ENCODE measurements at regions not wholly inside any gene's neighbourhood (a gene's known extent, or its start where the extent isn't known, plus 50 kb on each side); places are given as distances from the start of the nearest gene placed in this dataset.

GRCh38 chr7:17429579-17429978 lies 131.1 kb downstream of the AHR start:
- no peak overlapping the region for H3K4me3 ChIP-seq (ENCODE audit: low read depth, low read length)
- TF ChIP-seq MYC (IDR thresholded peaks at IDR 0.05; ENCODE audit: low read depth, low read length) (no peak), CTCF (IDR thresholded peaks at IDR 0.05; ENCODE audit: low read depth, low read length) (no peak), POLR2A (IDR thresholded peaks at IDR 0.05; ENCODE audit: extremely low read depth, insufficient read length) (no peak)
- TF ChIP-seq, protein P1, sequence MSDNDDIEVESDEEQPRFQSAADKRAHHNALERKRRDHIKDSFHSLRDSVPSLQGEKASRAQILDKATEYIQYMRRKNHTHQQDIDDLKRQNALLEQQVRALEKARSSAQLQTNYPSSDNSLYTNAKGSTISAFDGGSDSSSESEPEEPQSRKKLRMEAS (IDR thresholded peaks at IDR 0.05; ENCODE audit: low read depth, low read length) = no peak
- no peak for DNase-seq (ENCODE audit: low read depth)

DNA sequence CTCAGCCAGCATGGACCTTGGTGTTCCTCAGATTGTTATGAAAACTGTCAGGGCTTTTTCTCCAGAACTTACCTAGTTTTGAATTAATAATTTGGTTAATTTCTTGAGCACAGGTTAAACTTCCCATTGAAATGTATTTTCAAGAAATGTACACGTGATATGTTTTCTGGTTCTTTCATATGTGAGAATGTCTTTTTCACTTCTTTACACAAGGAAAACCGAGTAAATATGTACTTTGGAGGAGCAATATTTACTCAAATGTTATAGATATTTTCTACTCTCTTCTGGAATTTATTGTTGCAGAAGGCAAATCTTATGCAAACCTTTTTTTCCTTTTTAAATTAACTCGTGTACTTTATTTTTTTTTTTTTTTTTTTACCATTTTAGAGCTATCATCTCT lies 134.3 kb downstream of the AHR start:
- TF ChIP-seq MYC (IDR thresholded peaks at IDR 0.05; ENCODE audit: low read depth, low read length) (no peak), POLR2A (IDR thresholded peaks at IDR 0.05; ENCODE audit: extremely low read depth, insufficient read length) (no peak), CTCF (IDR thresholded peaks at IDR 0.05; ENCODE audit: low read depth, low read length) (no peak)
- TF ChIP-seq, protein P1 (IDR thresholded peaks at IDR 0.05; ENCODE audit: low read depth, low read length) = no peak
- no peak for DNase-seq (ENCODE audit: low read depth)
- H3K4me3 ChIP-seq (ENCODE audit: low read depth, low read length) = no peak overlapping the region

- H3K4me3 ChIP-seq (ENCODE audit: low read depth, low read length) = no peak overlapping the region
- DNase-seq (ENCODE audit: low read depth) = no peak
- TF ChIP-seq, protein P1 (IDR thresholded peaks at IDR 0.05; ENCODE audit: low read depth, low read length) = no peak
- TF ChIP-seq MYC (IDR thresholded peaks at IDR 0.05; ENCODE audit: low read depth, low read length) = no peak
- no peak for TF ChIP-seq POLR2A (IDR thresholded peaks at IDR 0.05; ENCODE audit: extremely low read depth, insufficient read length)
- no peak for TF ChIP-seq CTCF (IDR thresholded peaks at IDR 0.05; ENCODE audit: low read depth, low read length)
These were observed 135.7 kb downstream of the AHR start for GRCh38 chr7:17434191-17434590.

GRCh38 chr7:17434841-17435692 lies 136.6 kb downstream of the AHR start:
- no peak for DNase-seq (ENCODE audit: low read depth)
- no peak for TF ChIP-seq POLR2A (IDR thresholded peaks at IDR 0.05; ENCODE audit: extremely low read depth, insufficient read length)
- TF ChIP-seq, protein P1 (IDR thresholded peaks at IDR 0.05; ENCODE audit: low read depth, low read length) = no peak
- no peak for TF ChIP-seq MYC (IDR thresholded peaks at IDR 0.05; ENCODE audit: low read depth, low read length)
- TF ChIP-seq CTCF (IDR thresholded peaks at IDR 0.05; ENCODE audit: low read depth, low read length) = no peak
- H3K4me3 ChIP-seq (ENCODE audit: low read depth, low read length) = no peak overlapping the region

- DNase-seq (ENCODE audit: low read depth) = no peak
- H3K4me3 ChIP-seq (ENCODE audit: low read depth, low read length) = no peak overlapping the region
- TF ChIP-seq, protein P1 (IDR thresholded peaks at IDR 0.05; ENCODE audit: low read depth, low read length) = no peak
- no peak for TF ChIP-seq MYC (IDR thresholded peaks at IDR 0.05; ENCODE audit: low read depth, low read length)
- no peak for TF ChIP-seq POLR2A (IDR thresholded peaks at IDR 0.05; ENCODE audit: extremely low read depth, insufficient read length)
- TF ChIP-seq CTCF (IDR thresholded peaks at IDR 0.05; ENCODE audit: low read depth, low read length) = no peak
These were observed 137.7 kb downstream of the AHR start for GRCh38 chr7:17436126-17436525.

All from NB4 (cell line).